Heart left ventricle (tissue), 13 donors: ENCODE measurements at regions not wholly inside any gene's neighbourhood (a gene's known extent, or its start where the extent isn't known, plus 50 kb on each side); places are given as distances from the start of the nearest gene placed in this dataset.

ENCODE experiments used
- CTCF ChIP-seq, 12 donors: fragments of 200-600 bp; sonication (generic) in 4 of 12; IDR thresholded peaks; one replicate each; pipeline versions ENCODE4 v1.5.0 to v1.8.0; 2018 to 2022; ENCODE audit warnings: antibody characterized with exemption in 12 of 12, mild to moderate bottlenecking in 5 of 12
- POLR2A ChIP-seq, 2 donors: fragments of 450-650 bp; IDR thresholded peaks; one replicate each; pipeline ENCODE4 v1.6.1; 2017; ENCODE audit warnings: antibody characterized with exemption in 2 of 2, mild to moderate bottlenecking in 2 of 2, moderate library complexity in 2 of 2
- donor health status: ischemic (EF 13 %, LVEDD 7.1; RV severe dilation, severe dysfunction).
- donor health status: DM: no; HTN: yes; CAD: no.
- donor health status: DM: no; HTN: no; CAD: no.
- donor health status: ischemic (EF 25% LVEDD 6.9; RV normal size, moderate dysfunction).
- donor health status: ischemic (EF 25% LVEDD 5.7; RV mildly dilated, moderate dysfunction).
- donor health status: ischemic (EF 35%, LVEDD 5.7; RV mildly dilated, moderate dysfunction).
- donor health status: nonischemic (EF 11% LVEDD 7.7; RV severe dilation, severe dysfunction).
- donor health status: DM: yes; HTN: yes; CAD: no.
- donor health status: PGD.
- donor health status: ischemic (EF 29% LVEDD 5.4; RV normal size, mild dysfunction).
- donor health status: nonischemic (EF 23%, LVEDD 6.1; RV moderate dilation, normal function).

- no peak for TF ChIP-seq CTCF (IDR thresholded peaks at IDR 0.05)
- no peak for TF ChIP-seq POLR2A (IDR thresholded peaks at IDR 0.05)
Observed at GRCh38 chr7:17590221-17590620, 291.8 kb downstream of the AHR start.
